ENCODE measurements at regions not wholly inside any gene's neighbourhood (a gene's known extent, or its start where the extent isn't known, plus 50 kb on each side); places are given as distances from the start of the nearest gene placed in this dataset.

GRCh38 chr12:25352083-25352918 is 101.6 kb upstream of the KRAS start:
- Histone ChIP-seq H3K4me3 (replicated peaks in 1 of 3; ENCODE audit: insufficient read depth in 1 of 3, low read depth in 1 of 3, low read length in 3 of 3) (no peak overlapping the region), H3K4me2 (ENCODE audit: insufficient read depth, low read length) (no peak overlapping the region), H3K27ac (ENCODE audit: insufficient read depth, low read depth, low read length) (no peak overlapping the region), H3K9me3 (replicated peaks; ENCODE audit: control insufficient read depth, insufficient read depth, low read length) (no peaks in the 10 kb centered on the region), H3K79me2 (ENCODE audit: control insufficient read depth, insufficient read depth, low read length) (no peaks in the 10 kb centered on the region), H3K27me3 (ENCODE audit: control insufficient read depth in 2 of 2, insufficient read depth in 2 of 2, low read length in 2 of 2) (no peaks in the 10 kb centered on the region), H2AFZ (ENCODE audit: low read depth, low read length) (no peak overlapping the region), H3K36me3 (ENCODE audit: control insufficient read depth in 2 of 2, extremely low read depth in 1 of 2, insufficient read depth in 2 of 2, low read length in 2 of 2) (no peaks in the 10 kb centered on the region), H3K4me1 (ENCODE audit: control insufficient read depth, extremely low read depth, insufficient read depth, low read length) (no peaks in the 10 kb centered on the region), H3K9ac (replicated peaks; ENCODE audit: extremely low read depth, insufficient read depth, low read length) (no peak overlapping the region), H3K9me1 (replicated peaks; ENCODE audit: control insufficient read depth, extremely low read depth, insufficient read depth, low read length) (no peaks in the 10 kb centered on the region), H4K20me1 (replicated peaks; ENCODE audit: control insufficient read depth, extremely low read depth, insufficient read depth, low read length) (no peaks in the 10 kb centered on the region)
- CTCF ChIA-PET, result interaction anchor here (1.5 kb wide), 1 partner anchor 35 kb away, joined by 4 read pairs; no protein-coding TSS in a partner anchor
- no peak for FAIRE-seq
- no peak for TF ChIP-seq FOS (IDR thresholded peaks at IDR 0.05; ENCODE audit: borderline replicate concordance, insufficient read depth, low read length)
- no peak for TF ChIP-seq MYC (IDR thresholded peaks at IDR 0.05; ENCODE audit: low read depth, low read length)
- TF ChIP-seq EZH2 (IDR thresholded peaks at IDR 0.05; ENCODE audit: borderline replicate concordance, low read depth, low read length, severe bottlenecking), result no peak
- no peak for TF ChIP-seq MAX (IDR thresholded peaks at IDR 0.05; ENCODE audit: insufficient read depth, insufficient read length)
- TF ChIP-seq GATA2 (IDR thresholded peaks at IDR 0.05; ENCODE audit: insufficient read depth, insufficient read length, low read depth, low read length), result no peak
- no peak for TF ChIP-seq POLR2AphosphoS5 (IDR thresholded peaks at IDR 0.05; ENCODE audit: insufficient read depth, low read depth, low read length)
- no peak for TF ChIP-seq POLR2A (IDR thresholded peaks at IDR 0.05; ENCODE audit: low read depth, low read length)
- no peak for TF ChIP-seq CTCF (IDR thresholded peaks at IDR 0.05; ENCODE audit: extremely low read depth in 1 of 2, insufficient read depth in 1 of 2, low read depth in 1 of 2, low read length in 2 of 2)
- DNase-seq (ENCODE audit: low read depth, low spot score), result no peak
- no TSS peak for BruUV-seq (replicated peaks)
- intact Hi-C loops (cut with micrococcal nuclease) (no loop called here), dilution Hi-C loops (cut with MboI; ENCODE audit: extremely low pct_ligation_motif_present, low sequenced_read_pairs) (no loop called here)
- POLR2A ChIA-PET, result no interaction called here

Data from endothelial cell of umbilical vein (primary cell).